ENCODE measurements at regions not wholly inside any gene's neighbourhood (a gene's known extent, or its start where the extent isn't known, plus 50 kb on each side); places are given as distances from the start of the nearest gene placed in this dataset.

GRCh38 chr5:32519508-32519907 is 65.8 kb upstream of the SUB1 start:
- DNase-seq (no peak), ATAC-seq (no peak)
- no peaks in the 10 kb centered on the region for H3K9me3 ChIP-seq
- H3K4me1 ChIP-seq = peaks cover 0 to 19% (median 0%) of the 10 kb centered on the region in 12 donors
- TF ChIP-seq POLR2A (IDR thresholded peaks at IDR 0.05) = no peak
- TF ChIP-seq, protein P1, sequence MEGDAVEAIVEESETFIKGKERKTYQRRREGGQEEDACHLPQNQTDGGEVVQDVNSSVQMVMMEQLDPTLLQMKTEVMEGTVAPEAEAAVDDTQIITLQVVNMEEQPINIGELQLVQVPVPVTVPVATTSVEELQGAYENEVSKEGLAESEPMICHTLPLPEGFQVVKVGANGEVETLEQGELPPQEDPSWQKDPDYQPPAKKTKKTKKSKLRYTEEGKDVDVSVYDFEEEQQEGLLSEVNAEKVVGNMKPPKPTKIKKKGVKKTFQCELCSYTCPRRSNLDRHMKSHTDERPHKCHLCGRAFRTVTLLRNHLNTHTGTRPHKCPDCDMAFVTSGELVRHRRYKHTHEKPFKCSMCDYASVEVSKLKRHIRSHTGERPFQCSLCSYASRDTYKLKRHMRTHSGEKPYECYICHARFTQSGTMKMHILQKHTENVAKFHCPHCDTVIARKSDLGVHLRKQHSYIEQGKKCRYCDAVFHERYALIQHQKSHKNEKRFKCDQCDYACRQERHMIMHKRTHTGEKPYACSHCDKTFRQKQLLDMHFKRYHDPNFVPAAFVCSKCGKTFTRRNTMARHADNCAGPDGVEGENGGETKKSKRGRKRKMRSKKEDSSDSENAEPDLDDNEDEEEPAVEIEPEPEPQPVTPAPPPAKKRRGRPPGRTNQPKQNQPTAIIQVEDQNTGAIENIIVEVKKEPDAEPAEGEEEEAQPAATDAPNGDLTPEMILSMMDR (IDR thresholded peaks at IDR 0.05) = no peak
- H3K36me3 ChIP-seq = no peaks in the 10 kb centered on the region
- no peak overlapping the region for H3K4me3 ChIP-seq
- H3K27ac ChIP-seq = no peak overlapping the region
- intact Hi-C loops (cut with DNase I) = no loop called here
- no peaks in the 10 kb centered on the region for H3K27me3 ChIP-seq
- WGBS, 4 donors = 90 to 91% (median 91%) methylated on average over 3 of the region's 3 CpGs

- intact Hi-C loops (cut with DNase I) = no loop called here
- H3K4me3 ChIP-seq = no peak overlapping the region
- DNase-seq = no peak
- no peak for ATAC-seq
- no peaks in the 10 kb centered on the region for H3K36me3 ChIP-seq
- TF ChIP-seq POLR2A (IDR thresholded peaks at IDR 0.05) = no peak
- TF ChIP-seq, protein P1 (IDR thresholded peaks at IDR 0.05) = no peak
- no peaks in the 10 kb centered on the region for H3K27me3 ChIP-seq
- H3K9me3 ChIP-seq = no peaks in the 10 kb centered on the region
- WGBS, 4 donors = 59 to 63% (median 60%) methylated on average over 3 of the region's 3 CpGs
- H3K27ac ChIP-seq = no peak overlapping the region
- H3K4me1 ChIP-seq = no peaks in the 10 kb centered on the region
Observed at GRCh38 chr5:32514806-32515205, 70.3 kb upstream of the ZFR start.

DNA sequence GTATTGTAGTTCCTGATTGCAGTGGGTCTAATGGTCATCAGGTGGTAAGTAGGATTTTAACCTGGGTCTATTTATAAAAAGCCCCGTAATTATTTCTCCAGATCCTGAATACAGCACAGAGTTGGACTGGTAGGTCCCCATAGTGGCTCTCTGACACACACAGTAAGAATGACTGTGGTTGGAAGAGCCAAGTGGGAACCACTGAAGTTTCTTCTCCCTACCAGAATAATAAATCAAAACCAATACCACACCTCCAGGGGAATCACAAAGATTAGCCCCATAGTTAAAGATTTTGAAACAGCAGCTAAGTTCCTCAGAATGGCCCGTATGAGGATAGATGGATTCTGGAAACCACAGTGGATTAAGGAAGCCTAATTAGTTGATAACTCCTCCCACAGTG is 68.4 kb upstream of the ZFR start:
- ATAC-seq (no peak), DNase-seq (no peak)
- H3K27me3 ChIP-seq = no peaks in the 10 kb centered on the region
- H3K4me1 ChIP-seq = peaks cover 0 to 3% (median 0%) of the 10 kb centered on the region in 12 donors
- H3K27ac ChIP-seq = no peak overlapping the region
- H3K4me3 ChIP-seq = no peak overlapping the region
- no peaks in the 10 kb centered on the region for H3K36me3 ChIP-seq
- no peaks in the 10 kb centered on the region for H3K9me3 ChIP-seq
- 86 to 90% (median 87%) methylated on average over 2 of the region's 2 CpGs for WGBS, 4 donors
- intact Hi-C loops (cut with DNase I) = no loop called here
- TF ChIP-seq, protein P1 (IDR thresholded peaks at IDR 0.05) = no peak
- no peak for TF ChIP-seq POLR2A (IDR thresholded peaks at IDR 0.05)

- no peak for ATAC-seq
- intact Hi-C loops (cut with DNase I) = no loop called here
- TF ChIP-seq, protein P1 (IDR thresholded peaks at IDR 0.05) = no peak
- TF ChIP-seq POLR2A (IDR thresholded peaks at IDR 0.05) = no peak
- H3K9me3 ChIP-seq = no peaks in the 10 kb centered on the region
- 72 to 81% (median 75%) methylated on average over 7 to 9 of the region's 9 CpGs for WGBS, 4 donors
- no peak overlapping the region for H3K4me3 ChIP-seq
- H3K4me1 ChIP-seq = peaks cover 0 to 12% (median under 1%) of the 10 kb centered on the region in 12 donors
- no peaks in the 10 kb centered on the region for H3K36me3 ChIP-seq
- H3K27ac ChIP-seq = no peak overlapping the region
- DNase-seq = no peak
- H3K27me3 ChIP-seq = no peaks in the 10 kb centered on the region
Observed at GRCh38 chr5:32511776-32512374, 67.3 kb upstream of the ZFR start.

All from heart left ventricle (tissue), 16 donors.